HG03135 (cell line): ENCODE measurements at regions not wholly inside any gene's neighbourhood (a gene's known extent, or its start where the extent isn't known, plus 50 kb on each side); places are given as distances from the start of the nearest gene placed in this dataset.
"Not testable (repeated sequence)": the region's sequence is repeated elsewhere in the genome, so short reads cannot be mapped to it uniquely, and the experiment has no call there.

ENCODE experiments used
- ATAC-seq: cut with Tn5 transposase; IDR thresholded peaks from one replicate; pipeline ENCODE4 v1.9.1; 2021; ENCODE audit warnings: mild to moderate bottlenecking, moderate library complexity; ENCODE audit not compliant: unreplicated experiment

DNA sequence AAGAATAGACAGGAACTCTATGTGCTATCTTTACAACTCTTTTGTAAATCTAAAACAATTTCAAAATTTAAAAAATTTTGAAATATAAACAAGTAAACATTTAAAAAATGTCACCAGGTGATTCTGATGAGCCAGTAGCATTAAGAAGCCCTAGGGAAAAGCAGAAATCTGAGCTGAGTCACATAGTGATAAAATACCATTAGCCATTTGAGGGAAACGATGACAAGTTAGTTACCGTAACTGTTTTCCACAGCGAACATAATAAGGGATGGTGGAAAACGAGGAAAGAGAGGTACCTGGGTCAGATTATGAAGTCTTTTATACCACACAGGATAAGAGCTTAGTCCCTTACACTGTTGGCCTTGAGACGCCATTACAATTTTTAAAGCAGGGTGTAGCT, 55.5 kb downstream of the PRR15 start:
- ATAC-seq: no peak

DNA sequence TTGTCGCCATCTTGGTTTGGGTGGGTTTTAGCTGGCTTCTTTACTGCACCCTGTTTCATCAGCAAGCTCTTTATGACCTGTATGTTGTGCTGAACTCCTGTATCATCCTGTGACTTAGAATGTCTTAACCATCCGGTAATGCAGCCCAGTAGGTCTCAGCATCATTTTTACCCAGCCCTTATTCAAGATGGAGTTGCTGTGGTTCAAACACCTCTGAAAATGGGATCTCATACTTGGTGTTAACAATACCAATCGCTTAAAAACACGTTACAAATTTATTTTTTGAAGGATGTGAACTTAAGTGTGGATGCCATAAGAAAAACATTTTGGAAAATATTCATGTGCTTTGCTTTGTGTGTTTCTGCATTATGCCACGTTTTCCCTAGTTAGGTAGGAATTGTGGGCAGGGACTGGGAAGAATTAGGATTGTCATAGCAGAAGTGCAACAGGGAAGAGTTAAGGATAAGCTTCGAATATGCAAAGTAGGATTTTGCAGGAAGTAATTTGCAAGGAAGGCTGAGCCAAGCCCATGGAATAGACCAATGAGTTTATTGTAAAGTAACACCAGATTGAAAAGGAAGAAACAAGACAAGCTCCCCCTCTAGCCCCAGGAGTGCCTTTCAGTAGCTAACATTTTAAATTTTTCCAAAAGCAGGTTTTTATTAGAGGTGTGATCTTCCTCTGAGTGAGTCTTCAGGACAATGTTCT, 56.4 kb downstream of the PRR15 start:
- ATAC-seq: no peak

DNA sequence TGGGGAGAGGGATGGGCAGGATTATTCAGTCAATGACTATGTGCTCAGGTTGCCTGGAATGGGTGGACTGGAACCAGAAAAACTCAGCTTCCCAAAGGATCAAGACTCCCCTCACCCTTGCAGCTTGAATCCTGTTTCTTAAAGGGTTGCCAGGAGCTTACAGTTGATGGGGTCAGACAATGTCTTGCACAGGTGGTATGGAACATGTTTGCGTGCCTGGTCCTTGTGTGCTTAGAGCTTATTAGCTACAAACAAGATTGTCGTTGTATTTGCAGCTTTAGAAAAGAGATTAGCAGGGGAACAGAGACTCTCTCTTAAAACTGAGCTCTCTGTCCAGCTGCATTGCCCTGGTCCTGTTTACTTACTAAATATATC, 56.9 kb downstream of the PRR15 start:
- no peak for ATAC-seq

DNA sequence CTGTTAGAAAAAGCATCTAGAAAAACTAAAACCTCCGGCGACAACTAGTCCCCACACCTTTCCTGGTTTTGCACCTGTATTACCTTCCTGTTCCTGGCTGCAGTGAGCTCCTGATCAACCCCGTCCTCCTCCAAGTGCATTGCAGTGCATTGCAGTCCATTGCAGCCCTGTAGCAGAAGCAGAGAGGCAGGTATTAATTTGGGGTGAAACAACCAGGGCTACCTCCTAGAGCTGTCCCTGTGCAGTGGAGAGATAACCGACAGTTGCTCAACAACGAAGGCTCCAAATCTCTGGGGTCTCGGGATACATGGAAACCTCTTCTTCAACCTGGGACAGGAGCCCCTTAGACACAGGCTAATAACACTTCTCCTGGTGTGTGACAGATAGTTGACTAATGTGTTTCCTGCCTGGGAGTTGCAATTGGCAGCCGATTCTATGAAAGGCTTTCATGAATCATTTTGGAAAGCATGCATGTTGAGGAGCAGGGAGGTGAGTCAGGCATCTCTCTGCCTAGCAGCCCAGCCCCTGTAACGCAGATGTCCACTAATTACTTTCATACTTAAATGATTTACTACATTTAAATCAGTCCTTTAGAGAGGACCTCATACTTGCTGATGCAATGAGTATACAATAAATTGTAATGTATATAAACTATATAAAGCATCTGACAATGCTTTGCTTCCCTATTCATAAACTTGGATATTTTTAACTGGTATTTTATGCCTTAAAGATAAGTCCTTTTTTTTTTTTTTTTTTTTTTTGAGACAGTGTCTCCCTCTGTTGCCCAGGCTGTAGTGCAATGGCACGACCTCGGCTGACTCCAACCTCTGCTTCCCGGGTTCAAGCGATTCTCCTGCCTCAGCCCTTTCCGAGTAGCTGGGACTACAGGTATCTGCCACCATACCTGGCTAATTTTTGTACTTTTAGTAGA, 59.0 kb downstream of the PRR15 start:
- ATAC-seq: no peak

DNA sequence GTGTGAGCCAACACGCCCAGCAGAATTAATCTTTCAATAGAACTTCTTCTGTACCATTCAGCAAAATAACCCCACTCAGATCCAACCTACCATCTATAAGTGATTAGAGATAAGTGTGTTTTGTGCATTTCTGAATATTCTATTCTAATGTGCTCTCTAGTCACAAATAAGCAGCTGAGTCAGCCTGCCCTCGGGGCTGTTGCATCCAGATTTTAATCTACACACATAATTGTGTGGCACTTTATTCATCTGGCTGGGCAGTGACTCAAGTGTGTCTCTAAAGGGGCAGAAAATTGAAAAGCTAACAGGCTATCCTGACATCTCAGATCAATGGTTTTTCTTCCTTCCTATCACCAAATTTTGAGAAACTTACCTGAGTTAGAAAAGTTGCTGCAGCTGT, 60.3 kb downstream of the PRR15 start:
- no peak for ATAC-seq

DNA sequence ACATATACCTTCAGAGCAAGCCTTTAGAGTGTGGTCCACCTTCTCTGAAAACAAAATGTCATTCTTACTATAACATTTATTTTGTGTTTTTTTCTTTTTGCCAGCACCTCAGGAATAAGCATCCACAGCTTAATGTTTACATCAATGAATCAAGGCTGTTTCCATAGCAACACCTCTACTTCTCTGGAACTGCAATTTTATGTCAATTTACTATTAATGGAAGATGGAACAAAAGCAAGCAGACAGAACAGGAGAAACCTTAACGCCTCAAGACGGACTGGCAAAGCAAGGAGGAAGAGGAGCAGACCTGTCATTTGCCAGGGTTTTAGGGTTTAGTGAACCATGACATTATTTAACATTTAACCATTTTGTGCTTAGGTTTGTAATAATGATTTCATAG, 63.1 kb downstream of the PRR15 start:
- ATAC-seq: no peak

DNA sequence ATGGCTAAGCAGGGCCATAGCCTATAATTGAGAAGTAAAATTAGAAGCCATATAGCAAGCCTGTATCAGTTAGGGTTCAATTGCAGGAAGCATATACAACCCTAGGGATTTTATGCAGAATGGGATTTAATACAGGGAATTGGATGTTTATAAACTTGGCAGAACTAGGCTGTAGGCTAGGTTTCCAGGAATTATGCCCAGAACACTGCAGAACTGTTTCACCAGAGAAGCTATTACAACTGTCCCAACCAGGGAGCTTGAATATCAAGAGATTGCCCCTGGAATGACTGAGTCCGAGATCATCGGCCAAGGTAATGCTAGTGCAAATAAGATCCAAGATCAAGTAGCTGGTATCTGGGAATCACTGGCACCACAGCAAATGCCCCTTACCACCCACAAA, 64.0 kb downstream of the PRR15 start:
- ATAC-seq: no peak

DNA sequence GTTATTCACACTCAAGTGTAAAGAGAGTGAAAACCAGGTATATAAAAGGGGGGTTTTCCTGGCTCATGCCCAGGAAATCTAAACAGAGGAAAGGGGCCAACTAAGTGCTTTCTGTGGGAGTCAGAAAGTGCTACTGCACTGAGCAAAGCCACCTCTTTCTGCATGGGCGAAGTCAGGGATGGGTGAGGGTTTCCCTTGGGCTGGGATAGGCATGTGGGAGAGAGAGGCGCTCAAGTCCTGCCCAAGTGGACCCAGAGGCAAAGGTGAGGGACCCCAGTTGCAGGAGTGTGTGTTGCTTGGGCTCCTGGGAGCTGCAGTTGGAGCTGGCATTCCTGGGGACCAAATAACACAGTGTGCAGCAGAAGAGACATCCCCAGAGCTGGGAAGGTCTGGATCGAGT, 65.9 kb downstream of the PRR15 start:
- ATAC-seq: no peak

DNA sequence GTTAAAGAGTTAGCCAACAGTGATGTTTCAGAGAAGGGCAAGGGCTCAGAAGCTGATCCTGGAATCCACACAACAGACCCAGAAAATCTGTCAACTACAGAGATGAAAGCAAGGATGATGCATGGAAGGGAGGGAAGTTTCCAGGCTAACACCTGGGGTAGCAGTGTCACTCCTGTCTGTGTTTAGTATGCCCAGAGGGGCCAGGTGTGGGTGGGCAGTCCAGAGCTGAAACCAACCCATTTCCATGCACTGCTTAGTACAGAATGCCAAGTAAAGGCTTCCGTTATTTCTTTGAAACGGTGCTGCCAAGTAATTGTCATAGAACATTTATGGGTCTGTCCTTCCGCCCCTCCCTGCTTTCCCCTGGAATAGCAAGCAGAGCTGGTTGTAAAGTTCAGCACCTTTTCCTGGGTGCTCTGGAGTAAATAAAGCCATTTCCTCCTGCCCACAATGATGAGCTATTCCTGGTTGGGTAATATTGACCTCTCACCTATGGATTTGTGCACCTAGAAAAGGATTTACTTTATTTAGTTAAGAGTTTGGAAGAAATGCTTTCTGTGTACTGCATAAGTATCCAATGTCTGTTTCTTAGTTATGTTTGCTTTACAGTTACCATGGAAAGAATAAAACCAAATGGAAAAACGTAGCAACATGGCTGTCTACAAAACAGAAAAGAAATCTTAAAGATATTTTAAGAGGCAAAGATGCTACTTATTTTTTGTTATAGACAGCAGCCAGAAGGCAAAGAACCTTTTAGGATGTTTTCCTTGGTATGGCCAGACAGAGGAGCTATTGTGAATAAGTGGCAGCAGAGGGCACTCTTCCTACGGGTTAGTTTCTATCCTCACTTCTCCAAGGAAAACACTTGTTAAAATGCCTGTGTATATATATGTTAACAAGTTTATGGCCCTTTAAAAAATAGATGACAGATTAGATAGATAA, 71.7 kb downstream of the PRR15 start:
- not testable (repeated sequence) for ATAC-seq

DNA sequence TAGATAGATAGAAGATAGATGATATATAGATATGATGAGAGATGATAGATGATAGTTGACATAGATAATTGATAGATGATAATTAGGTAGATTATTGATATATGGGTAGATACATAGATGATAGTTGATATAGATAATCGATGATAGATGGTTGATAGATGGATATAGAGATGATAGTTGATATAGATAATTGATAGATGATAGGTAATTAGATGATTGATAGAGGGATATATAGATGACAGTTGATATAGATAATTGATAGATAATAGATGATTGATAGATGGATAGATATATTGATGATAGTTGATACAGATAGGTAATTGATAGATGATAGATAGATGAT, 72.3 kb downstream of the PRR15 start:
- no peak for ATAC-seq

DNA sequence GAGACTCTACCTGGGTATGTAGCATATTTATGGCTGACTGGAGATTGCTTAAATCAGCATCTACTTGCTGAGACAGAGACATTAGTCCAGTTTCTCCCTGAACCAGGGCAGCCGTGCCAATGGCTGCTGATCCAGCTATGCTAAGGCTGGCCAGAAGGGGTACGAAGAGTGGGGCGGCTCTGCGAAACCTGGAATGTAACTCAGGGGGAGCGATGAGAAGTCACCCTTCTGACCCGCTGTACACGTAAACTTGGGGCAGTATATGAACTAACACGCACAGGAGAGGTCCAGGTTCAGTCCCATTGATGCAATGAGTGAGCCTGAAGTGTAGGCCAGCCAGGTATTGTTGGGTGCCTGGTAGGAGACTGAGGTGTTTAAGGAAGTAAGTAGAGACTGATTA, 73.7 kb downstream of the PRR15 start:
- ATAC-seq: no peak

DNA sequence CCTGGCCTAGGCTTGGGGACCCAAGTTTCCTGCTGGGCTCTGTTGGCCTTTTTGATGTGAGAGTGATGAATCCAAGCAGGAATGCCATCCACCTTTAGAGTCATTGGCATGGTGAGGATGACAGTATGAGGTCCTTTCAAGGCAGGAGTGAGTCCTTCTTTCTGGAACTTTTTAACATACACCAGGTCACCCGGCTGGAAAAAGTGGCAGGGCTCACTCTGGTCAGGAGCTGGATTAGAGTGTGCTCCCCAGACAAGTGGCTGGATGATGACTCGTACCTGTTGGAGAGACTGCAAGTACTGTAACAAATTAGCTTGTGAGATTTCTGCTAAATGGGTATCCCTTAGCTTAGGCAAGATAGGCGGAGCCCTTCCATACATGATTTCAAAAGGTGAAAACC, 75.2 kb downstream of the PRR15 start:
- not testable (repeated sequence) for ATAC-seq

DNA sequence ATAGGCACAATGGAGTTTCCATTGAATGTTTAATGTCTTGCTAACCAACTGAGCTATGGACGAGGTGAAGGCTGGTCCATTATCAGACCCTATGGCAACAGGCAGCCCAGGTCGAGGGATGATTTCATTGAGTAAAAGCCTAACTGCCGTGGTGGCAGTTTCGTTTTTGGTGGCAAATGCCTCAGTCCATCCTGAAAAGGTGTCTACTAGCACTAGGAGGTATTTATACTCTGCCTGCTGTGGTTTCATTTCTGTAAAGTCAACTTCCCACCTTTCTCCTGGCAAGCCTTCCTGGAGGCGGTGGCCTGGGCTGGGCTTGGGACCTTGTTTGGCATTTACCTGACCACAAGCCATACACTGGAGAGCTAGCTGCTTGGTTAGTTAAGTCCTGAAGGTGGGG, 75.8 kb downstream of the PRR15 start:
- no peak for ATAC-seq

DNA sequence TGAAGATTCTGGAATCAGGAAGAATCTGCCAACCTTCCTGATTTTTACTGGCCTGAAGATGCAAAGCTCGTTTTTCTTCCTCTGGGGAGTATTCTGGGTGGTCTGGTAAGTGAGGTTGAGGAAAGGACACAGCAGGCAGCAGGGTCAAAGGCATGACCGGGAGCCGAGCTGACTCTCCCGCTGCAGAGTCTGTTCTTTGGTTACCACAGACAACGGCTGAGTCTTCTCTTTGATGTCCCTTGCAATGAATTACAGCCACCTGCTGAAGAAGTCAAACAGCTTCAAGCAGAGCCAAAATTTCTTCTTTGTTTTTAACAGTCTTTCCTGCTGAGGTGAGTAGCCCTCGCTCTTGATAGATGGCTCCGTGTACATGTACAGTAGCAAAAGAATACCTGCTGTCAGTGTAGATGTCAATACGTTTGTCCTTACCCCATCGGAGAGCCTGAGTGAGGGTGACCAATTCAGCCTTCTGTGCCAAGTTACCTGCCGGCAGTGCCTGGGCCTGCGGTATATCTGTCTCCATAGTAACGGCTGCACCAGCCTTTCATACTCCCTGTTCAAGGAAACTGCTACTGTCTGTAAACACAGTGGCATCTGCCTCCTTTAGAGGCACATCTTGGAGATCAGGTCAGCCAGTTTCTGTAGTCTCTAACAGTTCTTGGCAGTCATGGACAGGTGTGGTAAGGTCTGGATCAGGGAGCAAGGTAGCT, 76.4 kb downstream of the PRR15 start:
- no peak for ATAC-seq

DNA sequence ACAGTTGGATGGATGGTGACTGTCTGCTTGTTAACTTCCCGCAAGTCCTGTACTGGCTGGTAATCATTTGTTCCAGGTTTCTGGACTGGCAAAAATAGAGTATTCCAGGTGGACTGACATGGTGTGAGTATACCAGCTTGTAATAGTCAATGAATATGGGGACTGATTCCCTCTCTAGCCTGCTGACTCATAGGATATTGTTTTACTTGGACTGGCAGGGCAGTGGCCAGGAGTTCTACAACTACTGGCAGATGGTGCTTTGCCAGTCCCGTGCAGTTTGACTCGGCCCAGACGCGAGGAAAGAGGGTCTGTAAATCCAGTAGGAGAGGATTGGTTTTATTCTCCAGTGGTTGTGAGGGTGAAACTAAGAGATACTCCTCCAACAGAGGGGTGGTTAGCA, 78.0 kb downstream of the PRR15 start:
- ATAC-seq: no peak

DNA sequence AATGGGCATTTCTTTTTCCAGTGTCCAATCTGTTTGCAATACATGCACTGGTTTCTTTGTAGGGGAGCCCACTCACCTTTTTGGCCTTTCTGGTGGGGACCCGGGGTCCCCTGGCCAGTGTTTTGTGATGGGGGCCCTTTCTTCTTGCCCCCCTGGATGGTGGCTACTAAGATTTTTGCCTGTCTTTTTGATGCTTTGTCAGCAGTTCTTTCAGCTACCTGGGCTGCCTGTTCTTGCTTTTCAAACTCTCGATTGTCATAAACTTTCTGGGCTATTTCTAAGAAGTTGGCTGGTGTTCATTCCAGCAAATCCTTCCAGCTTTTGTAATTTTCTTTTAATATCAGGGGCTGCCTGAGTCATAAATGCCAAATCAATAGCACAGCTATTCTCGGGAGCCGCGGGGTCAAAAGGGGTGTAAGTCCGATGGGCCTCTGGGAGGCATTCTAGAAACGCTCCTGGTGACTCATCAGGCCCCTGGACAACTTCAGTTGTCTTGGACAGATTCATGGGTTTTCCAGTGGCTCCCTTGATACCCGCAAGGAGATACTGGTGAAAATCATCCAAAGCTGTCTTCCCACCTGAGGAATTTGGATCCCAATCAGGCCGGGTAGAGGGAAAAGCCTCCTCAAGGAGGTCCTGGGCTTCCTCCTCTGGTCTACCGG, 79.0 kb downstream of the PRR15 start:
- no peak for ATAC-seq

DNA sequence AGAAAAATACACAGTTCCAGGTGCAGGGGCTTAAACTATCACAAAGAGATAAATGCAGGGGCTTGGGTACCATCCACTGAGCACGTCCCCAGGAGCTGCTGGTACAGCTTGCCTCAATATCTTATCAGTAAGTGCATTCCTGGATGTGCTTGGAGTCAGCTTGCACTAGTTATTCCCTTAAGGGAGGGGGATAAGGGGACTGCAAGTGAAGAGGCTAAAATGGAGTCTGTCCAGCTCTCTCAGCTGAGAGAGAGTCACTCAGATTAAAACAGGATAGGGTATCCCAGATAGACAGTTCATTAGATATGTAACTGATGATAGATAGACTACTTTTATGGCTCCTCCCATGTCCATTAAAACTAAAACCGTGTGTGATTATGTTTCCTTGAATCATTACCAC, 82.5 kb downstream of the PRR15 start:
- ATAC-seq: not testable (repeated sequence)

DNA sequence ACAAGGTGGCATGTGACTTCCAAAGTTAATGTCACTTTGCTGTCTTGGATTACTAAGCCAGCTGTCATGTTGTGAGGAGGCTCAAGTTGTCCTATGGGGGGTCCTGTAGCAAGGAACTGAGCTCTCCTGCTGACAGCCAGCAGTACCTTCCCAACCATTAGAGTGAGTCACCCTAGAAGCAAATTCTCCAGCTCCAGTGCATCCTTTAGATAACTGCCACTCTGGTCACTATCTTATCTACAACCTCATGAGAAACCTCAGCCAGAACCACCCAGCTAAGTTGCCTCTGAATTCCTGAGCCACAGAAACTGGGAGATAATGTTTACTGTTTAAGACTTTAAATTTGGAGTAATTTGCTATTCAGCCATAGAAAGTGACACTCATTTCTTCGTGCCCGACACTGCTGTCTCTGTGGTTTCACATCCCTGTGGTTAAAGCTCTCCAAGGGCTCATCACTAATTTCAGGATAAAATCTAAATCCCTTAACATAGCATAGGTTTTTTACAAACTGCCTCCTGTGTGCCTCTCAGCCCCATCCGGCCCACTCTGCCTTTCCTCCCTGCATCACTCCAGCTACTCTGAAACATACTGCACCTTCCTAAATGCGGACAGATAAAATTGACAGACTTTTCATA, 83.5 kb downstream of the PRR15 start:
- ATAC-seq: no peak

DNA sequence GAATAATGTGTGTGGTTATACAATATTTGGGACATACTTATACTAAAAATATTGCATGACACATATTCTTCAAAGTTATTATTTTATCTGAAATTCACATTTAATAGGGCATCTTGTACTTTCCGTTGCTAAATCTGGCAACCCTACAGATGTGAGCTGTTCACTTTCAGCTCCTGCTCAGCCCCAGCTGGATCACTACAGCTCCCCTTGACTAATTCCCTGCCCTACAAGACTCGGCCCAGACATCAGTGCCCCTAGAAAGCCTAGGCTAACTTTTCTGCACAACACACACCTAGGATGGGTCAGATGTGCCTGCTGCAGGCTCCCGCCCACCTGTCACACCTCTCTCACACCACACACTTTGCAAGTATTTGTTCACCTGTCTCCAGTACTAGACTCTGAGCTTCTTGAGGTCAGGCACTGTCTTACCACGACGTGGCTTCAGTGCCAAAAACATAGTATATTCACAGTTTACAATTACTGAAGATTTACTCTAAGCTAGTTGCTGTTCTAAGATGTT, 84.1 kb downstream of the PRR15 start:
- not testable (repeated sequence) for ATAC-seq
